Peyer's patch (tissue), 4 donors: ENCODE measurements at regions not wholly inside any gene's neighbourhood (a gene's known extent, or its start where the extent isn't known, plus 50 kb on each side); places are given as distances from the start of the nearest gene placed in this dataset.

ENCODE experiments used
- POLR2A ChIP-seq, 2 donors: fragments of 450-650 bp; IDR thresholded peaks; one replicate each; pipeline ENCODE4 v1.5.1; 2017; ENCODE audit warnings: antibody characterized with exemption in 2 of 2, mild to moderate bottlenecking in 2 of 2, moderate library complexity in 2 of 2
- TF ChIP-seq, protein P1 (sequence below), 6 experiments: fragments of 450-650 bp in 4 of 6; fragments of 200-600 bp in 2 of 6; sonication (generic) in 1 of 6; IDR thresholded peaks; one replicate each; pipeline ENCODE4 v1.5.1; 2017 to 2019; ENCODE audit warnings: antibody characterized with exemption in 6 of 6, mild to moderate bottlenecking in 3 of 6, moderate library complexity in 1 of 6

GRCh38 chr20:20856306-20856705 lies 143.9 kb upstream of the RALGAPA2 start:
- TF ChIP-seq POLR2A (IDR thresholded peaks at IDR 0.05), result no peak
- TF ChIP-seq, protein P1, sequence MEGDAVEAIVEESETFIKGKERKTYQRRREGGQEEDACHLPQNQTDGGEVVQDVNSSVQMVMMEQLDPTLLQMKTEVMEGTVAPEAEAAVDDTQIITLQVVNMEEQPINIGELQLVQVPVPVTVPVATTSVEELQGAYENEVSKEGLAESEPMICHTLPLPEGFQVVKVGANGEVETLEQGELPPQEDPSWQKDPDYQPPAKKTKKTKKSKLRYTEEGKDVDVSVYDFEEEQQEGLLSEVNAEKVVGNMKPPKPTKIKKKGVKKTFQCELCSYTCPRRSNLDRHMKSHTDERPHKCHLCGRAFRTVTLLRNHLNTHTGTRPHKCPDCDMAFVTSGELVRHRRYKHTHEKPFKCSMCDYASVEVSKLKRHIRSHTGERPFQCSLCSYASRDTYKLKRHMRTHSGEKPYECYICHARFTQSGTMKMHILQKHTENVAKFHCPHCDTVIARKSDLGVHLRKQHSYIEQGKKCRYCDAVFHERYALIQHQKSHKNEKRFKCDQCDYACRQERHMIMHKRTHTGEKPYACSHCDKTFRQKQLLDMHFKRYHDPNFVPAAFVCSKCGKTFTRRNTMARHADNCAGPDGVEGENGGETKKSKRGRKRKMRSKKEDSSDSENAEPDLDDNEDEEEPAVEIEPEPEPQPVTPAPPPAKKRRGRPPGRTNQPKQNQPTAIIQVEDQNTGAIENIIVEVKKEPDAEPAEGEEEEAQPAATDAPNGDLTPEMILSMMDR (IDR thresholded peaks at IDR 0.05), result no peak
